22Rv1 (cell line): ENCODE measurements at regions not wholly inside any gene's neighbourhood (a gene's known extent, or its start where the extent isn't known, plus 50 kb on each side); places are given as distances from the start of the nearest gene placed in this dataset.

Experiments used
- CTCF ChIP-seq: fragments of 450-650 bp; IDR thresholded peaks from 2 replicates; pipeline ENCODE4 v1.5.1; 2017; ENCODE audit warnings: mild to moderate bottlenecking
- ZFX ChIP-seq: fragments of 450-650 bp; IDR thresholded peaks from 2 replicates; pipeline ENCODE4 v1.6.1; 2017; ENCODE audit warnings: antibody characterized with exemption, borderline replicate concordance

GRCh38 chr3:99352811-99353210 is 285.6 kb upstream of the COL8A1 start:
- TF ChIP-seq CTCF (no peak), ZFX (no peak)
